Prostate gland (tissue), 2 donors: ENCODE measurements at regions not wholly inside any gene's neighbourhood (a gene's known extent, or its start where the extent isn't known, plus 50 kb on each side); places are given as distances from the start of the nearest gene placed in this dataset.

Experiments
- CTCF ChIP-seq, 4 experiments: fragments of 200-600 bp in 2 of 4; fragments of 450-650 bp in 2 of 4; sonication (generic) in 2 of 4; IDR thresholded peaks; 1 replicate in 3 of 4; 2 replicates in 1 of 4; pipeline ENCODE4 v1.5.1; 2016 to 2019; ENCODE audit warnings: antibody characterized with exemption in 4 of 4, mild to moderate bottlenecking in 2 of 4, moderate library complexity in 2 of 4
- POLR2A ChIP-seq: fragments of 450-650 bp; IDR thresholded peaks from one replicate; pipeline ENCODE4 v1.6.1; 2016; ENCODE audit warnings: antibody characterized with exemption, mild to moderate bottlenecking

GRCh38 chr1:185404291-185404690 is 87.2 kb upstream of the IVNS1ABP start:
- TF ChIP-seq CTCF (IDR thresholded peaks at IDR 0.05) (no peak), POLR2A (no peak)
